ENCODE measurements at regions not wholly inside any gene's neighbourhood (a gene's known extent, or its start where the extent isn't known, plus 50 kb on each side); places are given as distances from the start of the nearest gene placed in this dataset.

DNA sequence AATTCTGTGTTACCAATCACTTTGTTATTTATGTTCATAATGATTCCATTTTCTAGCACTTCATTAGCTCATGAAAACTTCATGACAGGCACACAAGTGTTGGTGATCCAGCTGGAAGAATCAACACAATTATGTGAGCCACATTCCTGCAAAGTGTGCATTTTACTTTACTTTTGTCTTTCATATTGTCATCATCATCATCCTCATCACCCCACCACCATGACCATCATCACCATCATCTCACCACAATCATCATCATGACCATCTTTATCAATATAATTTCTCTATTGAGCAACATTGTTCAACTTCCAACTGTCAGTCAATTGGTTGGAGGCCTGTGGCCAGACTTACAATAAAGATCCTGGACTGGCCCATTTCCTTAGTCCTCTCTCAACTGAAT, 159.4 kb upstream of the PRSS16 start (continued):
- TF ChIP-seq, protein P1, sequence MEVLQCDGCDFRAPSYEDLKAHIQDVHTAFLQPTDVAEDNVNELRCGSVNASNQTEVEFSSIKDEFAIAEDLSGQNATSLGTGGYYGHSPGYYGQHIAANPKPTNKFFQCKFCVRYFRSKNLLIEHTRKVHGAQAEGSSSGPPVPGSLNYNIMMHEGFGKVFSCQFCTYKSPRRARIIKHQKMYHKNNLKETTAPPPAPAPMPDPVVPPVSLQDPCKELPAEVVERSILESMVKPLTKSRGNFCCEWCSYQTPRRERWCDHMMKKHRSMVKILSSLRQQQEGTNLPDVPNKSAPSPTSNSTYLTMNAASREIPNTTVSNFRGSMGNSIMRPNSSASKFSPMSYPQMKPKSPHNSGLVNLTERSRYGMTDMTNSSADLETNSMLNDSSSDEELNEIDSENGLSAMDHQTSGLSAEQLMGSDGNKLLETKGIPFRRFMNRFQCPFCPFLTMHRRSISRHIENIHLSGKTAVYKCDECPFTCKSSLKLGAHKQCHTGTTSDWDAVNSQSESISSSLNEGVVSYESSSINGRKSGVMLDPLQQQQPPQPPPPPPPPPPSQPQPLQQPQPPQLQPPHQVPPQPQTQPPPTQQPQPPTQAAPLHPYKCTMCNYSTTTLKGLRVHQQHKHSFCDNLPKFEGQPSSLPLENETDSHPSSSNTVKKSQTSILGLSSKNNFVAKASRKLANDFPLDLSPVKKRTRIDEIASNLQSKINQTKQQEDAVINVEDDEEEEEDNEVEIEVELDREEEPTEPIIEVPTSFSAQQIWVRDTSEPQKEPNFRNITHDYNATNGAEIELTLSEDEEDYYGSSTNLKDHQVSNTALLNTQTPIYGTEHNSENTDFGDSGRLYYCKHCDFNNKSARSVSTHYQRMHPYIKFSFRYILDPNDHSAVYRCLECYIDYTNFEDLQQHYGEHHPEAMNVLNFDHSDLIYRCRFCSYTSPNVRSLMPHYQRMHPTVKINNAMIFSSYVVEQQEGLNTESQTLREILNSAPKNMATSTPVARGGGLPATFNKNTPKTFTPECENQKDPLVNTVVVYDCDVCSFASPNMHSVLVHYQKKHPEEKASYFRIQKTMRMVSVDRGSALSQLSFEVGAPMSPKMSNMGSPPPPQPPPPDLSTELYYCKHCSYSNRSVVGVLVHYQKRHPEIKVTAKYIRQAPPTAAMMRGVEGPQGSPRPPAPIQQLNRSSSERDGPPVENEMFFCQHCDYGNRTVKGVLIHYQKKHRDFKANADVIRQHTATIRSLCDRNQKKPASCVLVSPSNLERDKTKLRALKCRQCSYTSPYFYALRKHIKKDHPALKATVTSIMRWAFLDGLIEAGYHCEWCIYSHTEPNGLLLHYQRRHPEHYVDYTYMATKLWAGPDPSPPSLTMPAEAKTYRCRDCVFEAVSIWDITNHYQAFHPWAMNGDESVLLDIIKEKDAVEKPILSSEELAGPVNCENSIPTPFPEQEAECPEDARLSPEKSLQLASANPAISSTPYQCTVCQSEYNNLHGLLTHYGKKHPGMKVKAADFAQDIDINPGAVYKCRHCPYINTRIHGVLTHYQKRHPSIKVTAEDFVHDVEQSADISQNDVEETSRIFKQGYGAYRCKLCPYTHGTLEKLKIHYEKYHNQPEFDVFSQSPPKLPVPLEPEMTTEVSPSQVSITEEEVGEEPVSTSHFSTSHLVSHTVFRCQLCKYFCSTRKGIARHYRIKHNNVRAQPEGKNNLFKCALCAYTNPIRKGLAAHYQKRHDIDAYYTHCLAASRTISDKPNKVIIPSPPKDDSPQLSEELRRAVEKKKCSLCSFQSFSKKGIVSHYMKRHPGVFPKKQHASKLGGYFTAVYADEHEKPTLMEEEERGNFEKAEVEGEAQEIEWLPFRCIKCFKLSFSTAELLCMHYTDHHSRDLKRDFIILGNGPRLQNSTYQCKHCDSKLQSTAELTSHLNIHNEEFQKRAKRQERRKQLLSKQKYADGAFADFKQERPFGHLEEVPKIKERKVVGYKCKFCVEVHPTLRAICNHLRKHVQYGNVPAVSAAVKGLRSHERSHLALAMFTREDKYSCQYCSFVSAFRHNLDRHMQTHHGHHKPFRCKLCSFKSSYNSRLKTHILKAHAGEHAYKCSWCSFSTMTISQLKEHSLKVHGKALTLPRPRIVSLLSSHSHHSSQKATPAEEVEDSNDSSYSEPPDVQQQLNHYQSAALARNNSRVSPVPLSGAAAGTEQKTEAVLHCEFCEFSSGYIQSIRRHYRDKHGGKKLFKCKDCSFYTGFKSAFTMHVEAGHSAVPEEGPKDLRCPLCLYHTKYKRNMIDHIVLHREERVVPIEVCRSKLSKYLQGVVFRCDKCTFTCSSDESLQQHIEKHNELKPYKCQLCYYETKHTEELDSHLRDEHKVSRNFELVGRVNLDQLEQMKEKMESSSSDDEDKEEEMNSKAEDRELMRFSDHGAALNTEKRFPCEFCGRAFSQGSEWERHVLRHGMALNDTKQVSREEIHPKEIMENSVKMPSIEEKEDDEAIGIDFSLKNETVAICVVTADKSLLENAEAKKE (CRISPR knock-in tag; IDR thresholded peaks at IDR 0.05) = no peak

DNA sequence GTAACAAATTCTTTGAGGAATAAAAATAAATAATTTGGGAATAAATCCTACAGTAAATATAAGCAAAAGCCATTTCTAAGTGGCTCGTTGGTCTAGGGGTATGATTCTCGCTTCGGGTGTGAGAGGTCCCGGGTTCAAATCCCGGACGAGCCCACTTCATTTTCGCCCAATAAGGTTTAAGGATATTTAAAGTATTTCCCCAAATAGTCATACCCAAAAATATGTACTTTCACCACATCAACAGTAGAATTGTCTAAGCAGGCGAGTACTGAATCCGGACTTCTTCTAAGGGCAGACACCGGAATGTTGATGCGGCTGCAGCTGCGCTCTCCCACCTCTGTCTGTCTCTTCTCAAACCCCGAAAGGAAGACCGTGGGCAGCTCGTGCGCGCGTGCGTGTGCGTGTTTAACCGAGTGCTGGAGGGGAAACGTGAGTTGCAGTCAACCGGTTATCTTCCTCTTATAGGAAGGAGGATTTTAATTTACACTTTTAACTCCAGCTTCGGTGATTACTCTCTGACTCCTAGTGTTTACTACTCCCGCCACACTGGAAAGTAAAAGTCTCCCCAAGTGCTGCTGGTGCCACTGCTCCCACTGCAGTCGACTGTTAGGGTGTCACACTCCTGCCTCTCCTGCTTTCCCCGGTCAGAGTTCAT, 155.7 kb upstream of the PRSS16 start:
- Histone ChIP-seq H3K79me2 (replicated peaks; ENCODE audit: insufficient read depth) (no peaks in the 10 kb centered on the region), H3K36me3 (ENCODE audit: insufficient read depth) (no peaks in the 10 kb centered on the region), H3K27me3 (ENCODE audit: insufficient read depth) (peaks cover 14% of the 10 kb centered on the region; the same call in 1 of the 2 replicates), H2AFZ (peak overlapping the region; percentile 4; the same call in 1 of the 2 replicates), H3K4me2 (peak overlapping the region; percentile 79), H3F3A (replicated peaks; ENCODE audit: low read depth) (no peaks in the 10 kb centered on the region), H3K9me2 (ENCODE audit: insufficient read depth) (no peaks in the 10 kb centered on the region), H4K20me1 (replicated peaks; ENCODE audit: insufficient read depth) (no peaks in the 10 kb centered on the region), H3K4me3 (peak overlapping the region; percentile 61), H3K4me1 (ENCODE audit: insufficient read depth) (peaks cover 11% of the 10 kb centered on the region), H3K27ac (ENCODE audit: low read depth) (no peak overlapping the region)
- no peaks in the 10 kb centered on the region for H3K36me3 Mint-ChIP-seq (ENCODE audit: low read depth)
- peak; percentile 54 for DNase-seq (ENCODE audit: low spot score)
- peak overlapping the region; percentile 50 for H3K27ac Mint-ChIP-seq
- TF ChIP-seq, protein P1 (CRISPR knock-in tag; IDR thresholded peaks at IDR 0.05) = peak; percentile 98
- TF ChIP-seq JUNB (IDR thresholded peaks at IDR 0.05; ENCODE audit: unreplicated experiment) = no peak
- TF ChIP-seq, protein P2, sequence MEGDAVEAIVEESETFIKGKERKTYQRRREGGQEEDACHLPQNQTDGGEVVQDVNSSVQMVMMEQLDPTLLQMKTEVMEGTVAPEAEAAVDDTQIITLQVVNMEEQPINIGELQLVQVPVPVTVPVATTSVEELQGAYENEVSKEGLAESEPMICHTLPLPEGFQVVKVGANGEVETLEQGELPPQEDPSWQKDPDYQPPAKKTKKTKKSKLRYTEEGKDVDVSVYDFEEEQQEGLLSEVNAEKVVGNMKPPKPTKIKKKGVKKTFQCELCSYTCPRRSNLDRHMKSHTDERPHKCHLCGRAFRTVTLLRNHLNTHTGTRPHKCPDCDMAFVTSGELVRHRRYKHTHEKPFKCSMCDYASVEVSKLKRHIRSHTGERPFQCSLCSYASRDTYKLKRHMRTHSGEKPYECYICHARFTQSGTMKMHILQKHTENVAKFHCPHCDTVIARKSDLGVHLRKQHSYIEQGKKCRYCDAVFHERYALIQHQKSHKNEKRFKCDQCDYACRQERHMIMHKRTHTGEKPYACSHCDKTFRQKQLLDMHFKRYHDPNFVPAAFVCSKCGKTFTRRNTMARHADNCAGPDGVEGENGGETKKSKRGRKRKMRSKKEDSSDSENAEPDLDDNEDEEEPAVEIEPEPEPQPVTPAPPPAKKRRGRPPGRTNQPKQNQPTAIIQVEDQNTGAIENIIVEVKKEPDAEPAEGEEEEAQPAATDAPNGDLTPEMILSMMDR (conservative IDR thresholded peaks at IDR 0.05; ENCODE audit: low read depth in 2 of 2) = no peak
- peak; percentile 88 for ATAC-seq
- no peaks in the 10 kb centered on the region; the same call in 2 of the 3 replicates for H3K9me3 Mint-ChIP-seq
- peak overlapping the region; percentile 92 for H3K4me3 Mint-ChIP-seq
- H3K27me3 Mint-ChIP-seq (ENCODE audit: insufficient read depth, low read depth, poor library complexity) = peaks cover 11% of the 10 kb centered on the region
- H3K4me1 Mint-ChIP-seq = peaks cover 3% of the 10 kb centered on the region; the same call in 2 of the 3 replicates
